Bone marrow (tissue), 2 donors: ENCODE measurements at regions not wholly inside any gene's neighbourhood (a gene's known extent, or its start where the extent isn't known, plus 50 kb on each side); places are given as distances from the start of the nearest gene placed in this dataset.
"Not testable (repeated sequence)": the region's sequence is repeated elsewhere in the genome, so short reads cannot be mapped to it uniquely, and the experiment has no call there.

Experiments
- DNase-seq, 2 donors: peaks; one replicate each; lab custom pipeline; 2025; lab: John Stamatoyannopoulos, UW

- DNase-seq: no peak
Measured at GRCh38 chr1:38502758-38503157, 356.8 kb downstream of the RRAGC start.

GRCh38 chr1:38500891-38501290 lies 358.7 kb downstream of the RRAGC start:
- no peak for DNase-seq

GRCh38 chr1:38500352-38500751 lies 359.2 kb downstream of the RRAGC start:
- DNase-seq: no peak

GRCh38 chr1:38498686-38499085 lies 360.9 kb downstream of the RRAGC start:
- DNase-seq: no peak

GRCh38 chr1:38497921-38498656 lies 361.5 kb downstream of the RRAGC start:
- DNase-seq: no peak

- DNase-seq: not testable (repeated sequence)
Measured at GRCh38 chr1:38493306-38493705, 366.3 kb downstream of the RRAGC start.

- no peak for DNase-seq
Measured at GRCh38 chr1:38489844-38490270, 369.7 kb downstream of the RRAGC start.

GRCh38 chr1:38488162-38488898 lies 371.2 kb downstream of the RRAGC start:
- no peak for DNase-seq

GRCh38 chr1:38487396-38487795 lies 372.2 kb downstream of the RRAGC start:
- no peak for DNase-seq

- no peak for DNase-seq
Measured at GRCh38 chr1:38486085-38486484, 373.5 kb downstream of the RRAGC start.

- no peak for DNase-seq
Measured at GRCh38 chr1:38481871-38482826, 377.4 kb downstream of the RRAGC start.

- not testable (repeated sequence) for DNase-seq
Measured at GRCh38 chr1:38479662-38480061, 379.9 kb downstream of the RRAGC start.

- DNase-seq: no peak
Measured at GRCh38 chr1:38477811-38478210, 381.8 kb downstream of the RRAGC start.

GRCh38 chr1:38476850-38477178 lies 382.8 kb downstream of the RRAGC start:
- no peak for DNase-seq

- no peak for DNase-seq
Measured at GRCh38 chr1:38476111-38476849, 383.3 kb downstream of the RRAGC start.

- no peak for DNase-seq
Measured at GRCh38 chr1:38475624-38476005, 384.0 kb downstream of the RRAGC start.

GRCh38 chr1:38474738-38475623 lies 384.6 kb downstream of the RRAGC start:
- no peak for DNase-seq

- DNase-seq: no peak
Measured at GRCh38 chr1:38466487-38466886, 393.1 kb downstream of the RRAGC start.

- no peak for DNase-seq
Measured at GRCh38 chr1:38465460-38465859, 394.1 kb downstream of the RRAGC start.

- DNase-seq: no peak
Measured at GRCh38 chr1:38464071-38464661, 395.4 kb downstream of the RRAGC start.
